ENCODE measurements at regions not wholly inside any gene's neighbourhood (a gene's known extent, or its start where the extent isn't known, plus 50 kb on each side); places are given as distances from the start of the nearest gene placed in this dataset.

DNA sequence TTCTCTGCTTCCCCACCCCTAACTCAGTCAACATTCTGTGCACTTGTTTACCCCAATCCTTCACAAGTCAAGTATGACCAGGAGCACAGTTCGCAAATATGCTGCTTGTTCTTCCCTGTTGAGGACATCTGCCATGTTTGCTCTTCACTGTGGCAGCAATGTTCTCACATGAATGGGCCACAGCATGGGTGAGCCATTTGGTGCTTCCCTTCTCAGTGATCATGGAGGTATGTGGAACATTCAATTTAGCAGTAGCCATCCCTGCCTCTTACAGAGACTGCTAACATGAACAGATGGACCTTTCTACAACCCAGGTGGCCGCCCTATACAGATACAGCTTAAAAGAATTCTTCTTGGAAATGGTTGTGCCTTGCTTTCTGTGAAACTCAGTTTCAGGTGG, 660.1 kb upstream of the SGO1 start:
- TF ChIP-seq, protein P1, sequence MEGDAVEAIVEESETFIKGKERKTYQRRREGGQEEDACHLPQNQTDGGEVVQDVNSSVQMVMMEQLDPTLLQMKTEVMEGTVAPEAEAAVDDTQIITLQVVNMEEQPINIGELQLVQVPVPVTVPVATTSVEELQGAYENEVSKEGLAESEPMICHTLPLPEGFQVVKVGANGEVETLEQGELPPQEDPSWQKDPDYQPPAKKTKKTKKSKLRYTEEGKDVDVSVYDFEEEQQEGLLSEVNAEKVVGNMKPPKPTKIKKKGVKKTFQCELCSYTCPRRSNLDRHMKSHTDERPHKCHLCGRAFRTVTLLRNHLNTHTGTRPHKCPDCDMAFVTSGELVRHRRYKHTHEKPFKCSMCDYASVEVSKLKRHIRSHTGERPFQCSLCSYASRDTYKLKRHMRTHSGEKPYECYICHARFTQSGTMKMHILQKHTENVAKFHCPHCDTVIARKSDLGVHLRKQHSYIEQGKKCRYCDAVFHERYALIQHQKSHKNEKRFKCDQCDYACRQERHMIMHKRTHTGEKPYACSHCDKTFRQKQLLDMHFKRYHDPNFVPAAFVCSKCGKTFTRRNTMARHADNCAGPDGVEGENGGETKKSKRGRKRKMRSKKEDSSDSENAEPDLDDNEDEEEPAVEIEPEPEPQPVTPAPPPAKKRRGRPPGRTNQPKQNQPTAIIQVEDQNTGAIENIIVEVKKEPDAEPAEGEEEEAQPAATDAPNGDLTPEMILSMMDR (IDR thresholded peaks at IDR 0.05), result no peak
- no peak for TF ChIP-seq POLR2A (IDR thresholded peaks at IDR 0.05)

Data from testis (tissue), 2 donors.